Ovary (tissue), 3 donors: ENCODE measurements at regions not wholly inside any gene's neighbourhood (a gene's known extent, or its start where the extent isn't known, plus 50 kb on each side); places are given as distances from the start of the nearest gene placed in this dataset.

Experiments used
- EP300 ChIP-seq: sonication (generic); formaldehyde crosslinking; IDR thresholded peaks from one replicate; pipeline ENCODE4 v1.6.1; 2017; ENCODE audit warnings: antibody characterized with exemption
- POLR2A ChIP-seq: fragments of 450-650 bp; IDR thresholded peaks from one replicate; pipeline ENCODE4 v1.6.1; 2017; ENCODE audit warnings: antibody characterized with exemption, mild to moderate bottlenecking, moderate library complexity
- TF ChIP-seq, protein P1 (sequence below), 3 donors: fragments of 450-650 bp in 2 of 3; fragments of 200-600 bp in 1 of 3; IDR thresholded peaks; one replicate each; pipeline versions ENCODE4 v1.5.1 to v1.8.0; 2016 to 2022; ENCODE audit warnings: antibody characterized with exemption in 3 of 3, mild to moderate bottlenecking in 1 of 3
- donor health status: DM: no; HTN: no; CAD: no.

DNA sequence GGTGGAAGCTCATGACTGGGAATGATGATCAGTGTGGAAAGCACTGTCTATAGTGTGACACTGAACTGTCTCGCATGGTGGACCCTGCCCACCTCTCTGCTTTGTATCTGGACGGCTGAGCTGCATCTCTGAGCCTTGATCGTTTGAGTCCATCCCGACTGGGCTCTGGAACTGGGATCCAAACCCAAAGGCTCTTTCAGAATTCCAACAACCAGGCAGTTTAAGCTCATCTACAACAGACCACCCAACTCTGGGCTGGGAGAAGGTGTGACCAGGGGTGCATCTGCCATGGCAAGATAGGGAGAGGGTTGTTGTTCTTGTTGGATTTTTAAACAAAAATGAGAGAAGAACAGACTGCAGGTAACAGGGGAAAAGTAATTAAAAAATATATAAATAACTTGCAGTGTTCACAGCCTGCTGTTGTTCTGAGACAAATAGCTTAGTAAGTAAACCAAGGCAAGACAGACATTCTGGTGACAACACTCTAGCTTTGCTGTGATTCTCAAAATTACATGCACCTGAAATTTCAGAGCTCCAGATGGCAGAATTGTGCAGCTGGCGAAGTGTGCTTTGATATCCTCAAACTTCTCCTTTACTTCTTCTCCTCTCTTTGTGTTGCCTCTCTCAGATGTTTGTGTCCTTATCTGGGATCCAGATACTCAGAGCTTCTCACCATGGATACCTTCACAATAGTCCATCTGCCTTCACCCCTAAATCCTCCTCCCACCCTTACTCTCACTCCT is 209.6 kb downstream of the EMP1 start:
- TF ChIP-seq, protein P1, sequence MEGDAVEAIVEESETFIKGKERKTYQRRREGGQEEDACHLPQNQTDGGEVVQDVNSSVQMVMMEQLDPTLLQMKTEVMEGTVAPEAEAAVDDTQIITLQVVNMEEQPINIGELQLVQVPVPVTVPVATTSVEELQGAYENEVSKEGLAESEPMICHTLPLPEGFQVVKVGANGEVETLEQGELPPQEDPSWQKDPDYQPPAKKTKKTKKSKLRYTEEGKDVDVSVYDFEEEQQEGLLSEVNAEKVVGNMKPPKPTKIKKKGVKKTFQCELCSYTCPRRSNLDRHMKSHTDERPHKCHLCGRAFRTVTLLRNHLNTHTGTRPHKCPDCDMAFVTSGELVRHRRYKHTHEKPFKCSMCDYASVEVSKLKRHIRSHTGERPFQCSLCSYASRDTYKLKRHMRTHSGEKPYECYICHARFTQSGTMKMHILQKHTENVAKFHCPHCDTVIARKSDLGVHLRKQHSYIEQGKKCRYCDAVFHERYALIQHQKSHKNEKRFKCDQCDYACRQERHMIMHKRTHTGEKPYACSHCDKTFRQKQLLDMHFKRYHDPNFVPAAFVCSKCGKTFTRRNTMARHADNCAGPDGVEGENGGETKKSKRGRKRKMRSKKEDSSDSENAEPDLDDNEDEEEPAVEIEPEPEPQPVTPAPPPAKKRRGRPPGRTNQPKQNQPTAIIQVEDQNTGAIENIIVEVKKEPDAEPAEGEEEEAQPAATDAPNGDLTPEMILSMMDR (IDR thresholded peaks at IDR 0.05), result no peak
- TF ChIP-seq POLR2A (no peak), EP300 (no peak)
